ENCODE measurements at regions not wholly inside any gene's neighbourhood (a gene's known extent, or its start where the extent isn't known, plus 50 kb on each side); places are given as distances from the start of the nearest gene placed in this dataset.
"Not testable (repeated sequence)": the region's sequence is repeated elsewhere in the genome, so short reads cannot be mapped to it uniquely, and the experiment has no call there.

DNA sequence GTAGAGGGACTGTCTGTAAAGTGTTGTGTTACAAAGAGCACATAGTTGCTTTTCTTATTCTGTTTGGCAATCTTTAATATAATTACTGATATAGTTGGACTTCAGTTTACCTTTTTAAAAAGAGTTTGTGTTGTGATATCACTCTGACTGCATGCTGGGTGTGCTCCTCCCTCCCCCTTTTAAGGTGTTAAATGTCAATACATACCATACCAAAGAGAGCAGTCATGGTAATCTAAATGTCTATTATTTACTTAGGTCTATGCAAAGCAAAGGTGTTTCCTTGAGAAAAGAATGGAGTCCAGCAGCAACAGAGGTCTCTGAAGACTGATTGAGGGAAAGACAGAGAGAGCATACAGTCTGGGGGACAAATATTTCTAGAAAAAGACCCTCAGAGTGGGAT lies 275.1 kb upstream of the NRP1 start:
- no peak for DNase-seq (ENCODE audit: low read depth)

DNA sequence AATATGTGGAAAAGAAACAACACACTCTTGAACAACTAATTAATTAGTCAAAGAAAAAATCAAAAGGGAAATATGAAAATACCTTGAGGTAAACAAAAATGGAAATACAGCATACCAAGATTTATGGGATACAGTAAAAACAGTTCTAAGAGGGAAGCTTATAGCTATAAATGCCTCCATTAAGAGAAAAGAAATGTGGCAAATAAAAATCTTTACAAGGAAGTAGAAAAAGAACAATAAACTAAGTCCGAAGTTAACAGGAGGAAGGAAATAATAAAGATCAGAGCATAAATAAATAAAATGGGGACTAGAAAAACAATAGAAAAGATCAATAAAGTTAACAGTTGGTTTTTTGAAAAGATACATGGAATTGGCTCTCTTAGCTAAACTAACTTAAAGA lies 267.8 kb upstream of the NRP1 start:
- no peak for DNase-seq (ENCODE audit: low read depth)

DNA sequence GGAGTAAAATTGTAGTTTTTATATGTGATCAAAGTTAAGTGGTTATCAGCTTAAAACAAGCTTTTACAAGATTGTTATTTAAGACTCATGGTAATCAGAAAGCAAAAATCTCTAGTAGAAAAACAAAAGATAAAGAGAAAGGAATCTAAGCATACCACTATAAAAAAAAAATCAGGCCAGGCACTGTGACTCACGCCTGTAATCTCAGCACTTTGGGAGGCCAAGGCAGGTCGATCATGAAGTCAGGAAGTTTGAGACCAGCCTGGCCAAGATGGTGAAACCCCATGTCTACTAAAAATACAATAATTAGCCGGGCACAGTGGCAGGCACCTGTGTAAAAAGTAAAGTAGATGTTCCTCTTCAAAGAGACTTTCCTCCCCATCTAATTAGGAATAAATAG lies 265.9 kb upstream of the NRP1 start:
- no peak for DNase-seq (ENCODE audit: low read depth)

DNA sequence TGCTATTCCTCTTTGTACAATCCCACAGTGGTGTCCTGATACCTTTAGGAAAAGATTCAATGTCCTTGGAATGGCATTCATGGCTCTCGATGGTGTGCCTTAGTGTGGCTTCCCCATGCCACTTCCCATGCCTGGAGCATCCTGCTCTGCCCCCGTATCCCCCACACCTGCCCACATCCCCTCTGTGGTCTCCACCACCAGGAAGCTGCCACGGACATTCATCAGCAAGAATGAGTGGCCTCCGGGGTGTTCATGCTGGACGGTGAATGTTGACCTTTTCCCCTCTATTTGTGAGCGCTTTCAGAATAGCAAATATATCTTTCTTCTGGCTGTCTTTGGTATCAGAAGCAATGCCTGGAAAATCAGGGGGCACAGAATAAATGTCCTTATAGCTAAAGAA lies 262.0 kb upstream of the NRP1 start:
- DNase-seq (ENCODE audit: low read depth) = no peak

DNA sequence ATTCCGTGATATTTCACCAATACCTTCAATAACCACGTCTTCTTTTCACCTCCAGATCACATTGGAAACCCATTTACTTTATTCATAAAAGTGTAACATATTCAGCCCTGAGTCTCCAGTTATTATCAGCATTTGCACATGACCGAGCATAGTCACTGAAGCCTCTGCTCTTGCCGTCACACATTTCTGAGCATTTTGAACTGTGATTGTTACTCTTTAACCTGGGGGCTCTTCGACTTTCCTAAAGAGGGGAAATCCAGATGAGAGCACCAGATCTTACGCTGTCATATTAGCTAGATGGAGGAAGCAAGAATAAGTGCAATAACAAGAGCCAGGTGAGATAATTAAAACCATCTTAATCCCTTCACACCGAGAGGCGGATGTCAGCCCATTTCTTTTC lies 260.0 kb upstream of the NRP1 start:
- DNase-seq (ENCODE audit: low read depth) = no peak

DNA sequence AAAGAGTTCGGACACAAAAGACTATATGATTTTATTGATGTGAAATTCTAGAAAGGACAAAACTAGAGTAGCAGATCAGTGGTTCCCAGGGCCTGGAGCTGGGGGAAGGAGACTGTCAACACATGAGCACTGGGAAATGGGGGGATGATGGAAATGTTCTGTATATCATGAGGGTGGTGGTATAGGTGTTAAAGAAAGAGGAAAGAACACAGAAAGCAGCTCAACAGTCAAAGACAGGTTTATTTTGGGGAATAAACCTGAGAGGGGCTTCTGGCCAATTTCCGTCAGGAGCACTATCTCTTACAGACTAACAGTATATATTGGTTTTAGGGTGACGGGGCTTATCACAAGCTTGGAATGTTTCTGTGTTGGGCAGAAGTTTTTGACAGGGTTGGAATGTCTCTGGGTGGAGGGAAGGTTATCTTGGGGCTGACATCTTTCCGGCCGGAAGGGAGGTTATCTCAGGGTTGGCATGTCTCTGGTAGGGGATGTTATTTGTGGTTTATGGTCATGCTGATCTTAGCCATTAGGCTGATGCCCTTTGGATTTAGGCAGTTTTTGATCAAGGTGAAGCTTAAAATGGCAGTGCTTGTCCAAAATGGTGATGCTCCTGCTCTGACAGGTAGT lies 254.6 kb upstream of the NRP1 start:
- no peak for DNase-seq (ENCODE audit: low read depth)

DNA sequence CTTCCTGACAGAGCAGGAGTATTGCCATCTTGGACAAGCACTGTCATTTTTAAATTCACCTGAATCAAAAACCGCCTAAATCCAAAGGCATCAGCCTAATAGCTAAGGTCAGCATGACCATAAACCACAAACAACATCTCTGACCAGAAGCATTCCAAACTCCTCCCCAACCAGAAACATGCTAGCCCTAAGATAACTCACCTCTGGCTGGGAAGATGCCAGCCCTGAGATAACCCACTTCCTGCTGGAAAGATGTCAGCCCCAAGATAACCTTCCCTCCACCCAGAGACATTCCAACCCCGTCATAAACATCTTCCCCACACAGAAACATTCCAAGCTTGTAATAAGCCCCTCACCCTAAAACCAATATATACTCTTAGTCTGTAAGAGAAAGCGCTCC lies 250.1 kb upstream of the NRP1 start:
- not testable (repeated sequence) for DNase-seq (ENCODE audit: low read depth)

DNA sequence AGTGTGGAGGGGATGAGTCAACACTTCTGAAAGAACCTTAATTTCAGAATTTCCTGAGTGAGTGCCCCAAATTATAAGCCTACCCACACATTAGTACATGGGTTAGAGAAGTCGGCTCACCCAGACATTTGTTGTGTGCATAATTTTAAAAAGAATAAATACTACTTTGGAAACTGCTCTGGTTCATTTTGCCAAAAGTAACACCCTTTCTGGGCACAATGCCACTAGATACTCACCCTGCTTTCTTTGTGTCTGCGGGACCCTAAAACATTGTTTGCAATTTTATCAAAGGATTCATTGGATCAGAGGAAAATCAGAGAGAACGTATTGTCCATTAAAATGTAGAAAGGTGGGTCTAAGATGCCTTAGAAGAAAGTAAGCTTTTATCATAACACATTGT lies 245.5 kb upstream of the NRP1 start:
- DNase-seq (ENCODE audit: low read depth) = no peak

DNA sequence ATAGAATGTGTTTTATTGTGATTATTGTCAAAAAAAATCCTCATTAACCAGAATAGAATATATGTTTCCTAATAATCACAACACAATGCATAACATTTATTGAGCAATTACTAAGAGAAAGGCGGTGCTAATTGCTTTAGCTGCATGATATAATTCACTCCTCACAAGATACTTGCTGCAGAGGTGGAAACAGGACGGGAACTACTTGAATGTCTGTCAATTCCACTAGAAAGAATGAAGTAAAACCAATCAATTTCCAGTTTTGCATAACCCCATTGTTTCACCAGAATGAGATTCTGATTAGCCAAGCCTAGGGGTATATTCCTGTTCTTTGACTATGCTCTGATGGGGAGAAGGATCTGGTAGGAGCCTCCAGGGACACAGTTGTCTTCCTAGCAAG lies 239.1 kb upstream of the NRP1 start:
- no peak for DNase-seq (ENCODE audit: low read depth)

DNA sequence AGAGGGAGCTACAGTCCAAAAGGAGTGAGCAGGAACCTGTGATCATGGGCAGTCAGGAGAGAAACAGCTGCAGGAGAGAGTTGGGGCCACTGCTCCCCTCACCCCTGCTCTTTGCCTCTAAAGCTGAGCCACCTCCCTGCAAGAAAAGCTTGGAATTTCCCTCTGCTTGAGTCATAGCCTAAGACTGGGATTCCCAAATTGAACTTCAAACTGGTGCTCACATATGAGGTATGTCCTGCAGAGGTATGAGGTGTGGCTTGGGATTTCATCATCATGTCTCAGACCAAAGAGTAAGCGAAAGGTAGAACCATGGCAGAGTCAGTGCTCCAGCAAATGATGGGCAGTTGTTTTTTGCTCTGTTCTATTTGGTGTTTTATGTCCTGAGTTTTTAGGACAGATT lies 237.1 kb upstream of the NRP1 start:
- no peak for DNase-seq (ENCODE audit: low read depth)

DNA sequence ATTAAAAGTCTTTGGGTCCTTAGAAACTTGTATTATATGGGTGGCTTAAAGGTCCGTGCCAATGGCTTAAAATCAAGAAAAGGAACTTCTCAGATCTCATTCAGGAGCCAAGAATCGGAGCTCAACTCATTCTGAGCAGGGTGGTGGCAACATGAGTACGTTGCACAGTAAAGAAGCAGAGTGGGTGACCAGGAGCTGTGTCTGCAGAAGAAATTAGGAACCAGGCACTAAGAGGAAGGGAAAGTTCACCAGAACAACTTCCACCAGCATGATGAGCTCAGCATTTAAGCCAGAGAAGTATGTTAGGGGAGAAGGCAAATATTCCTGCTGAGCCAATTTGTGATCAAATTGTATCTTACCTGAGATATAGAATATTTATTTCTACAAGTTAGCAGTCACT lies 236.0 kb upstream of the NRP1 start:
- DNase-seq (ENCODE audit: low read depth) = no peak

DNA sequence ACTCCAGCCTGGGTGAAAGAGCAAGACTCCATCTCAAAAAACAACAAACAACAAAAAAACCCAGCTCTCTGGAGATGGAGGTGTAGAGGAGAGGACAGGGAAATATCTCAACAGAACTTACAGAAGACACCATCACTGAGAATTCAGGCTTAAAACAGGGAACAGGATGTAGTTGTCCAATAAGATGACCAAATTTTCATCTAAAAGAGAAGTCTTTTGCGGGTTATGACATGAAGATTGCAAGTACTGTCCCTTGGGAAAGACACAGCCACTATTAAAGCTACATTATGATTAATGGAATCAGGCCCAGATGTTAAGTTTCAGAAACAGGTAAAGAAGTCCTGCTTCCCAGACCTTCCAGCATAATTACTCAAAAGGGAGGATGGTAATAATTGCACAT lies 235.2 kb upstream of the NRP1 start:
- no peak for DNase-seq (ENCODE audit: low read depth)

DNA sequence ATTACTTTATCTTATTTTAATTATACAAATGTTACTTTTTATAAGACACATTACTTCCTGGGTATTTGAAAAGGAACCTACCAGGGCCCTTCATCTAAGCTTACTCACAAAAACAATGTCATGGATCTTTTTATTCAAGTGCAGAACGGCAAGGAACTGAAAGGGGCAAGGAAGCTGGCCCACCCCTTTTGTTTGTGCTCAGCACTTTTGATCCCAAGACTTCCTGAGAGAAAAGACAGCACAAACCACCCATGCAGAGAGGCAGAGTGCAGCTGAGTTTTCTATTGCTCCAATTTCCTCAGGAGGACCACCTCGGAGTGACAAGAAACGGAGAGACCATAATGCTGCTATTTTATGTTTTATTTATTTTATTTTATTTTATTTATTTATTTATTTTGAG lies 232.0 kb upstream of the NRP1 start:
- no peak for DNase-seq (ENCODE audit: low read depth)

DNA sequence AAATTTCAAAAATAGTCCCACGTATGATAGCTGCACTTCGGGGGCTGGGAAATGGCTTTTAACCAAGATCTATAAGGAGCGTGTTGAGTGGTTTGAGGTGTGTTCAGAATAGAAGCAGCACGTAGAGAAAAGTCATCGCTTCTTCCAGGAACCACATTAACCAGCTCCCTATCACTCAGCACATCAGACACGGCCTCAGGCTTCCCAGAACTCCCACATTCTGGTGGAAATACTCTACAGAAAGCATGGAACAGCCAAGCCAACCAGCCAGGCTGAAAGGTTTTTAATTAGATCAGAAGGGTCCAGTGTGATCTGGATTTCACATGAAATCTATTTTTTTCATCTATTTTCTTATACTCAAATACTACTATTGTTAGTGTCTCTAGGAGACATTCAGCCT lies 231.5 kb upstream of the NRP1 start:
- DNase-seq (ENCODE audit: low read depth) = no peak

DNA sequence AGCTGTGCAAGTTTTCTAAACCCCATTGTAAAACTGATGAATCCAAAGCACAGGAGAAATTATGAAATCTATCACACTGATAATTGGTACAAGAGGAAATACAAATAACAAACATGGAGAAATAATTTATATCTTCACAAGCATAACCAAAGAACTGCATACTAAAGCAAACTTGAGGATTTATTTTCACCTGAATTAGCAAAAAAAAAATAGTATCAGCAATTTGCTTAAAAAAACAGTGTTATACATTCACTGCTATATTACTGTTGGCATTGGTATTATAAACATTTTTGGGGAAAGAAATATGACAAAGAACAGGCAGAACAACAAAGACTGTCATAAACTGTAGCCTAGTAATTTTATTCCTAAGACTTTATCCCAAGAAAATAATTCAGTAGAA lies 230.8 kb upstream of the NRP1 start:
- no peak for DNase-seq (ENCODE audit: low read depth)

DNA sequence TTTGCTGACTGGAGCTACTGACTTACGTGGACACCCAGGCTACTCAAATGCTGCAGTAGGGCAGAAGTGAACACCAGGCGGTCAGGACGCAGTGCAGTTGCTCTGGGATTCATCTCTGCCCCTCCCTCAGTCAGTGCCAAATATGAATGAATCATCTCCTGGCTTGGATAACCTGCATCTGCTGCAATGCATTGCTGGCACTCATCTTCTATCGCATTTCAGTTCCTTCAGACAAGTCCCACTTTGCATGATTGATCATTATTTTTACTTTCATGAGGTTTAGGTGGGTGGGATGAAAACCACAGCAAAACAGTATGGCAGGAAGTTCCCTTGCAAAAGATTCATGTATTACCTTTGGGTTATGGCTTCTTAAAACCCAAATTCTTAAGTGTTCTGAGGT lies 224.6 kb upstream of the NRP1 start:
- peak; percentile 77 for DNase-seq (ENCODE audit: low read depth)

DNA sequence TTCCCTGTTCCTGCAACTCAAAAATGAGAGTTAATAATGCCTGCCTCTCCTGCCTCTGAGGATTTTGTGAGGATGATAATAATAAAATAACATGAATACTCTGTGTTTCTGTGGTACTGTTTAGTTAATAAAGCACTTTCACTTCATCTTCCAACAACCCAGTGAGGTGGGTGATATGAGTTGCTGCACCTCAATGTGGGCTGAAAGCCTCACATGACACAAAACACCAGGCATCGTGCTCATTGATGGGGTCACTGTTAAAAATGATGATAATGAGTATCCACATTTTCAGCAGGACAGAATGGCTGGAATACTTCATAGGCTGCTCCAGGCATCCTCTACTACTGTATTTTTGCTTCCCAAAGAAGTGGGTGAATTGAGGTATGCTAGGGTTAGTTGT lies 222.8 kb upstream of the NRP1 start:
- DNase-seq (ENCODE audit: low read depth) = no peak

DNA sequence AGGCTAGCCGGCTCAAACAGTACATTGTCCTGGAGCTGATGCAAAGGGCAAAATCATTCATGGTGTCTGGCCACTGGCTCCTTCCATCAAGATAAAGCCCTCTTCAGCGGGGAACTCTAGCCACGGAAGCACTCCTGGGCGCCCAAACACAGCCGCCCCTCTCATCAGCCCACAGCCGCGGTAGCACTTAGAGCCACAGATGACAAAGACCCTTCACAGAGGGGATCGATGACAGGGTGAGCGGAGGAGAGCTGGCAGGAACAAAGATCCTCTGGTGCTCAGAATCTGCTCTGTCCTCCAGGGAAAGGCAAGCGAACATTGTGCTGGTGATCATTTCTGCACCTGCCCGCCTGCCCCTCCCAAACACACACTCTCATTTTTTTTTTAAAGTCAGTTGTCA lies 222.2 kb upstream of the NRP1 start:
- DNase-seq (ENCODE audit: low read depth) = no peak

DNA sequence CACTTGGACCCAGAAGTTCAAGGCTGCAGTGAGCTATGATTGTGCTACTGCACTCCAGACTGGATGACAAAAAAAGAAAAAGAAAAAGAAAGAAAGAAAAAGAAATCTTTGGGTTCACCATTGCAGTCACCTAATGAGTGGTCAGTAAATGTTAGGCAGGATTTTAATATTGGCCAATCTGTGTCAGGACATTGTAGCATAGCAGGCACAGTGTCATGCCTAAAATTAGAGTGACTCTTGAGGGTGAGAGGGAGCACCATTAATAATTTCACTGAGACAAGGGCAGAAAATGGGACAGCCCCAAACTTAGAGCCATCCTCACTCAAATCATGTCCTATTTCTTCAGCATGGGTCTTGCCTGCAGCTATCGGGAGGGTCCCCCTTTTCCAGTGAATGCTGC lies 221.6 kb upstream of the NRP1 start:
- DNase-seq (ENCODE audit: low read depth) = no peak

DNA sequence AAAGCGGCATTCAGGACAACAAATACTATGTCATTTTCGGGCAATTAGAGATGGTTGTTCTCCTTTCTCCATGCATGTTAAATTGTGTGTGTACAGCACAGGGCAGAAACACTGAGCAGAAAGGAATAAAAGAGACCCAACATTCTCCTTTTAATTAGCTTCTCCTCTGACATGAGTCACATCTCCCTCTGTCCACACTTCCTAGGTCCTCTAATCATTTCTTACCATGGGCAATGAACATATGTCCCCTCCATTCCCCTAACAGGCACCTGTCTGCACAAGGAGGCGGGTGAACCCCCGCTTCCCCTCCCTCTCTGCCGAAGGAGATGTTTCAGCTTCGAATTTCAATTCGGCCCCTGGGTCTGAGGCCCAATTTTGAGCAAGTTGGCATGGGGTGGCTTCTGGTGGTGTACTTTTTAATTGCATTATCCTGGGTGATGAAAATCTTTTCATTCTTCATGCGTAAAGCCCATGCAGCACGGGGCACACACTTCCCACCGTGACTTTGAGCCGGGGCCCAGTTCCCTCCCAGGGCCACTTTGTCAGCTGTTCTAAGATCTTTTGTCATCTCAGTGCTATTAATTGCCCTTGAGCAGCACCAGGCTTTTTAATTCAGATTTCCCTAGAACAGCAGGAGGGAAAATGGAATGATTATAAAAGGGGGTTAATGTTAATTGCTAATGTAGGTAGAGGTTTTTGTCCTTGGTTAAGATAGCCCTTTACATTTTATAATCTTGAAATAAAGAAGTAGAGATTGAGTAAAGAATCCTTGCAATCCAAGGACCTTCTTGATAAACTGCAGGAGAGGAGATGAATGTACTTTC lies 219.5 kb upstream of the NRP1 start:
- no peak for DNase-seq (ENCODE audit: low read depth)

DNA sequence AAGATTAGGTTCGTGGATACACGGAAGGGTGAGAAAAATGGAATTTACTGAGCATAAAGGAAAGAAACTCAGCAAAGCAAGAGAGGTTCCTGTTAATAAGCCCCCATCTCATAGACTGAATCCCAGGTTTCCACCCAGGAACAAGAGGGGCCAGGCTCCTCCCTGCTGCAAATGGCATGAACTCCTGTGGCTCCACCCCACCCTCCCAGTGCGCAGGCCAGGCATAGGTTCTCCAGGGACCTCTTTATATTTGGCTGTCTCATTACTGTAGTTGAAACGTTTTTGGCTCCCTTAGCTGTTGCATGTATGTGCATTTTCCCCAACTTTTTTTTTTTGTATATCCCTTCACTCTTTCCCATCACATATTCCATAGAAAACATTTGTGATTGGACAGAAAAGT lies 217.8 kb upstream of the NRP1 start:
- no peak for DNase-seq (ENCODE audit: low read depth)

DNA sequence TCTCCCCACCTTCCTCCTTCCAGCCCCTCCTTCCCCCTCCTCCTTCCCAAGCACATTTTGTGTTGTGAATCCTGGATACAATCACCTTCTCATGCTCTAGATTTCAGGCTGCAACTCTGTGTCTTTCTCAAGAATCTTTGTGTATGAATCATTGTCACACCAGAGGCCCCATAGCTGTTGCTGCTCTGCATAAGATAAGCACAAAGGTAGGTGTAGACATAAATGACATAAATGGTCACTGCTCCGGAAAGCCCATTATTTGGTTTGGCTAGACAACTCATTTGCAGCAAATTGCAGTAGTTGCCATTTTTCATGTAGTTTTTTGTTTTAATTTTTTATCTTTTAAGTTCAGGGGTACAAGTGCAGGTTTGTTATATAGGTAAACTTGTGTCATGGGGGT lies 216.3 kb upstream of the NRP1 start:
- no peak for DNase-seq (ENCODE audit: low read depth)

DNA sequence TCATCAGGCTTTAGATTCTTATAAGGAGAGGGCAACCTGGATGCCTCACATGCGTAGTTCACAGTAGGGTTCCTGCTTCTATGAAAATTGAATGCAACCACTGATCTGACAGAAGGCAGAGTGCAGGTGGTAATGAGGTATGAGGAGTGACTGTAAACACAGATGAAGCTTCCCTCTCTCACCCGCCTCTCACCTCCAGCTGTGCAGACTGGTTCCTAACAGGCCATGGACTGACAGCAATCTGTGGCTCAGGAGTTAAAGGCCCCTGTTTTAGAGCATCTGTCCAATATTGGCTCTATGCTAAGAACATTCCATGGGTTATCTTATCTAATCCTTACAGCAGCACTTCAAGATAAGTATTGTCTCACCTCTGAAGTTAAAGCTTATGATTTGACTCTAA lies 213.5 kb upstream of the NRP1 start:
- no peak for DNase-seq (ENCODE audit: low read depth)

DNA sequence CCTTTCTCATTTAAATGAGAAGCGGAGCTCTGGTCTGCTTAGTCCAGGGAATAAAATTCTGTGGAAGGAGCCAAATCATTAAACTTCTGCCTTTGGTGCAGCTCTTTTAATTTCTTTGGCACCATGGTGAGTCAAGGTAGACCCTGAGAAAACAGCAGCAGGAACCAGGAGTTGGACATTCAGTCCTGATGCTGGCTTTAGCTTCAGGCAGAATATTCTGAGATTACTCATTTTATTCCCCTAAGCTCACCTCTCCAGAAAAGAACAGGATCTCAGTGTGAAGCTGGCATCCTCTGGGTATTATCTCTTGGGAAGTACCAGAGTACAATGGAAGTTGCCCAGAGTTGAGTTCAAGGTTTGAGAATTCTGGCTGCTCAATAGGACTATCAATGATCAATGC lies 211.6 kb upstream of the NRP1 start:
- DNase-seq (ENCODE audit: low read depth) = no peak

Measured in GM04504 (cell line).